GM12891 (cell line): ENCODE measurements at regions not wholly inside any gene's neighbourhood (a gene's known extent, or its start where the extent isn't known, plus 50 kb on each side); places are given as distances from the start of the nearest gene placed in this dataset.

Experiments
- POLR2A ChIP-seq: IDR thresholded peaks from 2 replicates; pipeline ENCODE4 v1.6.1; 2011; ENCODE audit warnings: low read depth, low read length, control low read depth
- POLR2AphosphoS5 ChIP-seq: IDR thresholded peaks from 2 replicates; pipeline ENCODE4 v1.6.1; 2011; ENCODE audit warnings: low read depth, low read length, control low read depth
- TAF1 ChIP-seq: IDR thresholded peaks from 2 replicates; pipeline ENCODE4 v1.6.1; 2011; ENCODE audit warnings: low read depth, low read length, control low read depth

GRCh38 chrX:131445955-131446354, 97.9 kb upstream of the OR13H1 start:
- TF ChIP-seq POLR2A (no peak), POLR2AphosphoS5 (no peak), TAF1 (no peak)
